Panc1 (cell line): ENCODE measurements at regions not wholly inside any gene's neighbourhood (a gene's known extent, or its start where the extent isn't known, plus 50 kb on each side); places are given as distances from the start of the nearest gene placed in this dataset.

Experiments used
- ATAC-seq: fragments of 200-7000 bp; cut with Tn5 transposase; 2 replicates; pipeline ENCODE4 v1.9.1; 2020; ENCODE audit warnings: mild to moderate bottlenecking, moderate library complexity
- BruUV-seq: library from RNA; stranded (reverse); fragments of 400-500 nt; replicated peaks from 2 replicates; lab custom pipeline; 2021; lab: Mats Ljungman, UMichigan
- CTCF ChIA-PET: fragments of 300-600 bp; sonication (Branson Sonifier 250); formaldehyde crosslinking; loops from one replicate; lab custom pipeline; 2022; ENCODE audit warnings: antibody characterized with exemption; lab: Charles Lee
- POLR2A ChIA-PET: fragments of 300-600 bp; sonication (Branson Sonifier 250); formaldehyde crosslinking; loops from one replicate; lab custom pipeline; 2022; ENCODE audit warnings: antibody characterized with exemption; lab: Charles Lee
- DNase-seq: peaks from one replicate; pipeline ENCODE4 v3.0.0-alpha.2; 2010; ENCODE audit warnings: low read depth, low spot score
- H3K27ac ChIP-seq: 2 replicates; pipeline ENCODE4 v1.5.1; 2011; ENCODE audit warnings: mild to moderate bottlenecking, low read length, inconsistent platforms
- H3K27me3 ChIP-seq: fragments of 200-500 bp; sonication (Bioruptor generic); 2 replicates; pipeline ENCODE4 v1.6.0; 2014; ENCODE audit warnings: low read length, inconsistent platforms; ENCODE audit not compliant: control insufficient read depth, insufficient read depth
- H3K36me3 ChIP-seq: fragments of 200-500 bp; sonication (Bioruptor generic); 2 replicates; pipeline ENCODE4 v1.5.1; 2014; ENCODE audit warnings: inconsistent platforms, mild to moderate bottlenecking, low read length, moderate library complexity; ENCODE audit not compliant: control insufficient read depth, insufficient read depth
- H3K4me1 ChIP-seq: 2 replicates; pipeline ENCODE4 v1.5.1; 2011; ENCODE audit warnings: inconsistent platforms, mild to moderate bottlenecking, low read length, moderate library complexity; ENCODE audit not compliant: control insufficient read depth, insufficient read depth
- H3K4me3 ChIP-seq, 2 experiments: 2 replicates each; pipeline ENCODE4 v1.5.1; 2011 to 2012; ENCODE audit warnings: low read depth in 2 of 2, low read length in 2 of 2, mild to moderate bottlenecking in 2 of 2, inconsistent platforms in 1 of 2, moderate library complexity in 1 of 2
- H3K9me3 ChIP-seq: fragments of 200-500 bp; sonication (Bioruptor generic); 2 replicates; pipeline ENCODE4 v1.5.1; 2014; ENCODE audit warnings: low read depth, mild to moderate bottlenecking, inconsistent platforms, low read length, moderate library complexity; ENCODE audit not compliant: control insufficient read depth, insufficient read depth
- CTCF ChIP-seq: fragments of 450-650 bp; IDR thresholded peaks from 2 replicates; pipeline ENCODE4 v1.5.1; 2017; ENCODE audit warnings: mild to moderate bottlenecking
- POLR2AphosphoS5 ChIP-seq: IDR thresholded peaks from 2 replicates; pipeline ENCODE4 v1.6.1; 2012; ENCODE audit warnings: mild to moderate bottlenecking, low read depth, low read length, moderate library complexity
- REST ChIP-seq, 2 experiments: IDR thresholded peaks; 2 replicates each; pipeline ENCODE4 v1.6.1; 2011 to 2012; ENCODE audit warnings: low read depth in 2 of 2, control low read depth in 1 of 2, low read length in 1 of 2, mild to moderate bottlenecking in 1 of 2, moderate library complexity in 1 of 2; ENCODE audit not compliant: insufficient read depth in 1 of 2
- SIN3A ChIP-seq: IDR thresholded peaks from 2 replicates; pipeline ENCODE4 v1.6.1; 2012; ENCODE audit warnings: low read depth, mild to moderate bottlenecking, low read length, moderate library complexity, borderline replicate concordance; ENCODE audit not compliant: insufficient read depth
- TCF7L2 ChIP-seq: IDR thresholded peaks from 2 replicates; pipeline ENCODE4 v1.6.1; 2011; ENCODE audit warnings: mild to moderate bottlenecking, low read depth, low read length, inconsistent platforms
- in situ Hi-C: cut with HindIII; loops from 2 replicates; pipeline ENCODE4 v1.10.0; 2016; ENCODE audit warnings: low sequenced_read_pairs, low pct_unique_long_range_greater_than_20kb
- intact Hi-C: fragments of 100-400 bp; cut with micrococcal nuclease; formaldehyde crosslinking; loops from one replicate; pipeline ENCODE4 v1.10.0; 2022; ENCODE audit not compliant: unreplicated experiment

GRCh38 chr5:106205916-106206571, 1464.7 kb downstream of the EFNA5 start:
- ChIA-PET CTCF (no interaction called here), POLR2A (no interaction called here)
- ATAC-seq (no peak), DNase-seq (no peak)
- Histone ChIP-seq H3K36me3 (no peaks in the 10 kb centered on the region), H3K9me3 (no peaks in the 10 kb centered on the region), H3K27ac (no peak overlapping the region), H3K27me3 (no peaks in the 10 kb centered on the region), H3K4me3 (no peak overlapping the region), H3K4me1 (no peaks in the 10 kb centered on the region)
- intact Hi-C loops, result no loop called here
- no TSS peak for BruUV-seq
- in situ Hi-C loops, result no loop called here
- TF ChIP-seq SIN3A (no peak), CTCF (no peak), TCF7L2 (no peak), REST (IDR thresholded peaks at IDR 0.05; ENCODE audit: insufficient read depth in 1 of 2, low read depth in 2 of 2, low read length in 1 of 2) (no peak)

- no peak overlapping the region for H3K4me3 ChIP-seq
- ATAC-seq (no peak), DNase-seq (no peak)
- in situ Hi-C loops, result no loop called here
- CTCF ChIA-PET, result no interaction called here
- intact Hi-C loops, result no loop called here
- no peaks in the 10 kb centered on the region for H3K36me3 ChIP-seq
- TF ChIP-seq SIN3A, result no peak
- TF ChIP-seq REST (IDR thresholded peaks at IDR 0.05; ENCODE audit: insufficient read depth in 1 of 2, low read depth in 2 of 2, low read length in 1 of 2), result no peak
- TF ChIP-seq TCF7L2, result no peak
- TF ChIP-seq POLR2AphosphoS5, result no peak
- no peak for TF ChIP-seq CTCF
- H3K4me1 ChIP-seq, result no peaks in the 10 kb centered on the region
- H3K9me3 ChIP-seq, result no peaks in the 10 kb centered on the region
- no TSS peak for BruUV-seq
- POLR2A ChIA-PET, result no interaction called here
- no peaks in the 10 kb centered on the region for H3K27me3 ChIP-seq
- no peak overlapping the region for H3K27ac ChIP-seq
Observed at GRCh38 chr5:106202035-106202434, 1468.7 kb downstream of the EFNA5 start.
